NB4 (cell line): ENCODE measurements at regions not wholly inside any gene's neighbourhood (a gene's known extent, or its start where the extent isn't known, plus 50 kb on each side); places are given as distances from the start of the nearest gene placed in this dataset.

Experiments
- CTCF ChIP-seq: IDR thresholded peaks from one replicate; pipeline ENCODE4 v1.5.1; 2012; ENCODE audit warnings: low read depth, low read length
- MAX ChIP-seq: IDR thresholded peaks from 2 replicates; pipeline ENCODE4 v1.6.1; 2011; ENCODE audit warnings: low read depth, low read length
- POLR2A ChIP-seq: IDR thresholded peaks from 2 replicates; pipeline ENCODE4 v1.6.1; 2011; ENCODE audit warnings: mild to moderate bottlenecking; ENCODE audit not compliant: insufficient read length; ENCODE audit errors: extremely low read depth

- no peak for TF ChIP-seq CTCF
- TF ChIP-seq POLR2A: no peak
- TF ChIP-seq MAX: no peak
These were observed 1028.0 kb downstream of the TAF11L14 start for GRCh38 chr5:18662231-18662630.
